CD4-positive, alpha-beta T cell treated with Interleukin-15 for 4 hours (primary cell): ENCODE measurements at regions not wholly inside any gene's neighbourhood (a gene's known extent, or its start where the extent isn't known, plus 50 kb on each side); places are given as distances from the start of the nearest gene placed in this dataset.

Experiments used
- DNase-seq: peaks from one replicate; pipeline ENCODE4 v3.0.0-alpha.2; 2020; ENCODE audit warnings: low spot score

DNA sequence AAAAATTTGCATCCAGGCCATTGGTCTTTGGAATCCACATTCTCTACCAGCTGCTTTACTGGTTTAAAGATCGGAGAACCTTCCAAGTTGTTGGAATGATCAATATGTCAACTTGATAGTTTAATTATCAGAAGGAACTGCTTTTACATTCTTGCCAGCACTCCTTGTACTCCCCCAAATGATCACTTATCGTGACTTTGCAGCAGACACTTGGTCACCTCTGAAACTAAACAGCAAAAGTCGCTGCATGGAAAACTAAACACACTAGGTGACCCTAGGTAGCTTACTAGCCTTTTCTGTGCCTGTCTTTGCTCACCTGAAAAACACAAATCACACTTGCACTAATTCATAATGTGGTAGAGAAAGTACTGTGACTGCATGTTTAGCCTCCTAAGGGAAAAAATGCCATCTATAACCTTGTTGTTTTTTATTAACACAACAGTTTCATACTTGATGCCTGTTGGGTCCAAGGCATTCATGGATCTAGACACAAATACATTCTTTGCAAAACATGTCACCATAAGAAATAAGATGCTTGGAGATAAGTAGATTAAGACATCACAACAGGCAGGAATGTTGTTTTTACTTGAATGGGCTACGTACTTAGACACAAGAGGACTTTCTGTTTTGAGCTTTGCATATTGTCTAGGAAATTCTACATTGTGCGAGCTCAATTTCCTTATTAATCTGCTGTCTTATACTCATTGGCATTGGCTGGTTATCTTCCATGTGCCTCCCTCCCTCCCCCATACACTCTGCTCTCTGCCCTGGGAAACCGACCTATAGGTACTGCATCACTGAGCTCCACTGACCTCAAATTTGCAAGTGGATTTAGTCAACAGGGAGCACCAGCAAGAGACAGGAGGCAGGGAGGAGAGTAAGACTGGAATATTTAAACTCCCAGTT is 219.1 kb upstream of the STK17B start:
- DNase-seq, result no peak

DNA sequence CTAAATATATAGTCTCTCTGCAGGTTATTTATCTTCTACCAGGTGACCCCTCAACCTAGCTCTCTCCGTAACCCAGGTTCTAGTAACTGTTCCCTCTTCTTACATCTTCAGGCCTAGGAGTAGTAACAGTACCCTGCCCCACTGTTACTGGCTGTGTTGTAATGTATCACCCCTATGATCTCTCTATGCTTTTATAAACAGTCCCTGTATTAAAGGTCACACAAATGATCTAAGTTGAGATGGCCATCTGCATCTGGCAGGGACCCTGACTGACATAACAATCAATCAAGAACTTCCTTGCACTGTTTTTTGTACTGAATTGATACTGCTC is 219.7 kb upstream of the STK17B start:
- DNase-seq, result no peak

DNA sequence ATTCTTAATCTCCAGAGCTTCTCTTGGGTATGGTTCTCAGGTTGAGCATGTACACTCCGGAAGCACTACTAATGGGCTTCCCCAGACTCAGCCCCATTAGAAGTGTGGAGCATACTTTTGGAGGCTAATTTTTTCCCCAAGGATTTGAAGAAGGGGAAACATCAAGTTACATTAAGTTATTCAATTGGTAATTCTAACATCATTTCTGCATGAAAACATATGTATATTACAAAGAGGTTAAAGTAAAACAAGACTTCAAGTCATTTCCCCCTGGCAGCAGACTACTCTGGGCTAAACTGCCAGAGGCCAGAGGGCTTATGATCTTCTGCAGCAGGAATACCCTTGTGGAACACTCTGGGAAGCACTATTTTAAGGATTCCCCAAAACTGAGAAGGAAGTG is 227.7 kb upstream of the STK17B start:
- DNase-seq, result no peak

DNA sequence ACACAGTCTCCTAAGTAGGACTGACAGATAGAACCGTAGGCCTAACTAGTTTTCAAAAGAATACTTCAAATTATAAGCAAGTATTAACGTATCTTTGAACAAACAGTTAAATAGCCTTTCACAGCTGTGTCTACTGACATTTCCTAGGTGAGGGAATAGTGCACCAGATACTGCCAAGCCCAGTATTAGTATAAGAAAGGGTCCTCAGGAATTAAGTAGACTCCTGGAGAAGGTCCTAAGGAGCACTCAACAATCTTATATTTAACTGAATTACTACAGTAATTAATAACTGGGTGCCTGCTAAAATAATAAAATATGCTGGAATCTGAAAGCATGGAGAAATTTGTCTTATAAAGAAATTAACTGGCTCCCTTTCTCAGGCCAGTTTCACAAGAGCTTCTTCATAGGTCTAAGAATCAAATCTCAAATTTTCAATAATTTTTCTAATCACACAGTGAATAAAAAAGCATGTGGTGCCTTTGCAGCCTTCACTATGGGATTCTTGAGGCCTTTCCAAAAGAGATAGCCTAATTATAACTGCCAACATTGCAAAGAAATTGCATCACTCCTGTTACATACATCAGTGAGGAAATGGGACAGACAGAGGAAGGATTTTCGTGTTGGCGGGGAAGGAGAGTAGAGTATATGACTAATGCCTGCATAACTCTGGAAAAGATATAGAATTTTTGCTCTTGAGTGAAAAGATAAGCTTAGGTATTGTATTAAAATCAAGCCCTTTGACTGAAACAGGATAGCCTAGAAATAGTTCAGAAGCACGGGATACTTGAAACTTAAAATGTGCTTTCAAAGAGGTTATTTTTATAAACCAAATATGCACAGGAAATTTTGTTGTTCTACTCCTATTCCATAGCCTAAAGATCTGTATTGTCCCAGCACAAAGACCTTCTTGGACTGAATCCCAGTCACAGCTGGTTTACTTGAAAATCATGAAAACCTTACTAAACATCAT is 228.6 kb upstream of the STK17B start:
- no peak for DNase-seq

DNA sequence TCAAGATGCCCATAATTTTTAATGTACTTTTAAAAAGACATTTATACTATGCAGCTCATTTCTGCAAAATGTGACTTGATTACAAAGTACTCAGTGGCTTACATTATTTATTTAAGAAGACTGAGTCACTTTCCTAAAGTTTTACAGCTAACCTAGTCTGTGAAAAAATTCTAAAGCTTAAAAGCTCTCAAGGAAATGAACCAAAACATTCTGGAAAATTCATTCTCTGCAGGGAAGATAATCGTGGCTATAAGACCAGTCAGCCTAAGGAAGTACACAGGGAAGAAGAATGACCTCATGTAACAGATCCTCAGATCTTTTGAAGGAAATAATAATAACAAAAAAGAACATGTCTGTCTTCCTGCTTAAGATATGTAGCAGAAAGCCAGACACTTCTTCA is 232.1 kb upstream of the STK17B start:
- no peak for DNase-seq

DNA sequence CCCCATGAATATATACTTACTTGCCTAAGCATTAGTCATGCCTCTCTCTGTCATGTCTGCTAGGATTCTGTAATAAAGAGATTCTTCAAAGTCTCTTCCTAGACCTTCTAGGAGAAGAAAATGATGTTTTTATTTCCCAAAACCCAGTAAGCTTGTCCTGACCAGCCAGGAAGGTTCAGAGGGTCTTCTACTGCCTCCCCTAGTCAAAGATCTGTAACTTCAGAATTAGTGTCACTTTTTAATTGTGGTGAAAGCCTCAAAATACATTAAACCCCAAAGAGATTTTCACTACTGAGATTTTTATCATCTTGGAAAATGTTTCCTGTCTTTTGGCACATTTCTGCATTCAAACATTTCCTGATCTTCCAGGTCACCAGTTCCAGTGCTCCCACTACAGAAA is 232.9 kb upstream of the STK17B start:
- no peak for DNase-seq

DNA sequence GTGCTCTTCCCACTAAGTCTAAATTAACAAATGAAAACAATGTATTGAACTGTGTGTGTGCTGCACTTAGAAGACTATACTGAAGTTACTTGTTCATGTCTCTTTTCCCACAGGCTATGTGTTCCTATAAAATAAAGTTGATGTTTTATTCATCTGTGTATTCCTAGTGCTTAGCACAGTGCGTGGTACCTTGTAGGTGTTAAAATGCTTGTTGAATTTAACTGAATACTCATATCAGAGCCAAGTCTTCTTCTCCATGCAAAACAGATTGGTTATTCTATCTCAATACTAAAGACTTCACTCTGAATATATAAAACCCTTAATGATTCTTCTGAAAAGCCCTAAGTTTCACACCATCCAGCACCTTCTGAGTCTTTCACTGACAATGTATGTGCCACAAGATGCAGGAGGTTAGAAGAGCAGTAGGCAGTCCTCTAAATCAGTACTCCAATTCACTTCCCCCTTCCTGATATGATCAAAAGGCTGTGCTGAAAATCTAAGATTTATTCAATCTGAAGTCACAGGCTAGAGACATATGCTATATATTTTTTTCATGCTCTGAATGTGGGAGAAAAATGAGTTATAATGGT is 231.7 kb upstream of the CCDC150 start:
- no peak for DNase-seq

DNA sequence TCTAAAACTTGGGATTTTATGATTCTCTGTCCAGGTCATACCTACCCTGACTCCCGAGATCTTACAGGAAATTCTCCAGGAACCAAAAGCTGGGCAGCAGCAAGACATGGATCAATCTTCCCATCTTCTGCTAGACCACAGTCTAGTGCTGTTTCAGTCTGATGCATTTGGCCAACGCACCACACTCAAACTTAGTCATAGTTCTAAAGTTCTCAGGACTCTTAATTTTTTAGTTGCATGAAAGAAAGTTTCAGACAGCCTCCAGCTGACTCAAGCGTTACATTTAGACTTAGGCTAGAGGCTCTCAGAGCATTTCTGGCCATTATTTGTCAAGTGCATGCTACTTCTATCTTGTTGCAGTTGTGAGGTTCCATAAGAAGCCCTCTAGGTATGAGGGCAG is 230.1 kb upstream of the CCDC150 start:
- no peak for DNase-seq

DNA sequence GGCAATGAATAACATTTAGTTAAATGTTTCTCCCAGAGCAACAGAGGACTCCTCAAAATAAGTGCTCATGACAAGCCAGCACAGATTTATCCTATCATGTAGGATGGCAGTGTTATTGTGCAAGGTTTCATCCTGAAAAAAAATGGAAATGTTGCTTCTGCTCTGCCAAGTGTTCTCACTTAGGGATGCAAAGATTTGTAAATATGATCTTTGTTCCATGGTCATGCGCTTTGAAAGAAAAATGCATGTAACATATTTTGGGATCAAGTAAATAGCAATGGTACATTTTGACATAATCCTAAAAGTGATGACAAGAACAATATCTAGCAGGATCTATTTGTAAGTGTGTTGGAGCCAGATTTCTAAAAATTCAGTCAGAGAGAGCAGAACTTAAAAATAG is 229.5 kb upstream of the CCDC150 start:
- no peak for DNase-seq

DNA sequence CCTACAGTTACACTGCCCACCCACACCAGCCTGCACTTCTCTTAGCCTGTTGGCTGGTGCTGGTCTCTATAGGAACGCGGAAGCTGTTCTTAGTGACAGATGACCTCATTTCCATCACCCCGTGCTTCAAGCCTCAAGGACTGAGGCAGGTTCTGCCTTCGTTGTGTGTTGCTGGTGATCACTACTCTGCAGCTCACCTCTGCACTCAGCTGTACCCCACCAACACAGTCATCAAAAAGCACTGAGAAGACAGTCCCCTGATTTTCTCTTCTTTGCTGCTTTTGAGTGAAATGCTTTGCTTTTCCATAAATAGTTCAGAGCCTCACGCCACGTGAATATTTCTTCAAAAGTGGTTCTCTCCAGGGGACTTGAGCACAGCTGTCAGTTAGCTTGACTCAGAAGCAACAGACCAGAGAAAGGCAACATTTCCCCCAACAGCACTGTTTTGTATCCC is 225.7 kb upstream of the CCDC150 start:
- DNase-seq, result no peak

DNA sequence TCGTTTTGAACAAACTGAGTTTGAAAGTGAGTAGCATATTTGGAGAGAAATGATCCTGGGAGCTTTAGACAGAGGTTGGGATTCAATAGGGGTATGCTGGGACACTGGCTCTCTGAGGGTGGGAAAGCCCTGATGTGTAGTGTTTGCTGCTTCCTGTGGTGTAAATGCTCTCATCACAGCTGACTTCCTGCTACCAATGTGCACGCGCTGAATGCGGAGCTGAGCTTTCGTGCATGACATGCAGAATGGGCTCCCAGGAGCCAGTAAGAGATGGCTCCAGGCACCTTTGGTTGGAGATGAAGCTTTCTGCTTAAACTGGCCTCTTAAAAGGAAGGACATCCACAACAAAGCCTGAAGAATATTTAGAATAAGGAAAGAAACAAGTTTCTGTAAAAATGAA is 224.1 kb upstream of the CCDC150 start:
- no peak for DNase-seq

DNA sequence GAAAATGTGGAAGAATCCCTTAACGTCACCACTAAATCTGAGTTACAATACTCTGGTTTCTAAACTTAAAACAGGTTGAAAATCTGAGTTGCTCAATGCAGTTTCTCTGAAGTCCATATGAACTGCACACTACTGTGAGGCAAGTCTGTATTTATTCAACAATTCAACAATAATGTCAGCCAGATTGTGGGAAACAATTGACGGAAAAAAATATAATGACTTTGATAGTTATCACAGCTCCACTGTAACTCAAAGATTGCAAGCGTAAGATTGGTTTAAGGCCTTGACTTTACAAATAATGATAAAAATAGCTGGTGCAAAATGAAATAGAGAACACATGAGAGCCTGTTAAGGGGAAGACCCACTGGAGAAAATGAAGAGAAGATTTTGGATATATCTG is 219.4 kb upstream of the CCDC150 start:
- DNase-seq, result no peak

DNA sequence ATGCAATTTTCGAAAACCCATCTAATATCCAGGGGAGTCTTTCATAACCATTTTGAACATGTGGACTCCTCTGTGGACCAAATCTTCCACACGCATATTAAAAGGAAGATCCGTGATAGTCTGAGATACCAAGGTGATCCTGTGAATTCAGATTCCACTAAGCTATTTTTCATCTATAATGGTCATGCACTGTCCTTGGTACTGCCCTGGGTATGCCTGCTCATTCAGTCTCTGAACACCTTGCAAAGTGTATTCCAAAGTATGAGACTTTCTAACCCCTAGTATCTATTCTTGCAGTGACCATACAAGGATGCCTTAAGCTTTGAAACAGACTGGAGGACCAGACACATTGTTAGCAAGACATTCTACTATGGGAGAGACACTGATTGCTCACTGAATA is 217.6 kb upstream of the CCDC150 start:
- no peak for DNase-seq

DNA sequence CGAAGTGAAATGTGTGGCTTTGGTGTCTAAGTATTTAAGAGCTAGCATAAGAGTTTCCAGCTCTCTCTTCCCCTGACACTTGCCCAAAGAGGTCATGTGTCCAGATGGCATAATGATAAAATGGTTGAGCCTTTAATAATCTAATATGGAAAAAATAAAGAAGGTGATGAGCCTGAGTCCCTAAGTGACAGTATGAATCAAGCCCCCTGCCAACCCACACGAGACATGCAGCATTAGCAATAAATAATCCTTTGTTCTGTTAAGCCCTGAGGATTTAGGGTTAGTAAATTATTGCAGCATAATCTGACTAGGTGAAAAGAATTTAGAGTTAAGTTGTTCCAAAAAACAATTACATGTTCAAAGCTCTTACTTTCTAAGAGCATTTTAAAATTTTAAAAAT is 217.2 kb upstream of the CCDC150 start:
- no peak for DNase-seq

DNA sequence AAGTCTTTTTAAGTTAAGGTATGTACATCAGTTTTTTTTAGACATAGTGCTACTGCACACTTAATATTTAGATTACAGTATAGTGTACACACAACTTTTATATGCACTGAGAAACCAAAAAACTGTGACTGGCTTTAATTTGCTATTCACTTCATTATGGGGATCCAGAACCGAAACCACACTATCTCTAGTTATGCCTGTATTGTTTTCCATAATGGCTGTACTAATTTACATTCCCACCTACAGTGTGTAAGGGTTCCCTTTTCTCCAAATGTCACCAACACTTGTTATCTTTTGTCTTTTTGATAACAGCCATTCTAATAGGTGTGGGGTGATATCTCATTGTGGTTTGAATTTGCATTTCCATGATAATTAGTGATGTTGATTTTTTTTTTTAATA is 213.4 kb upstream of the CCDC150 start:
- DNase-seq, result no peak

DNA sequence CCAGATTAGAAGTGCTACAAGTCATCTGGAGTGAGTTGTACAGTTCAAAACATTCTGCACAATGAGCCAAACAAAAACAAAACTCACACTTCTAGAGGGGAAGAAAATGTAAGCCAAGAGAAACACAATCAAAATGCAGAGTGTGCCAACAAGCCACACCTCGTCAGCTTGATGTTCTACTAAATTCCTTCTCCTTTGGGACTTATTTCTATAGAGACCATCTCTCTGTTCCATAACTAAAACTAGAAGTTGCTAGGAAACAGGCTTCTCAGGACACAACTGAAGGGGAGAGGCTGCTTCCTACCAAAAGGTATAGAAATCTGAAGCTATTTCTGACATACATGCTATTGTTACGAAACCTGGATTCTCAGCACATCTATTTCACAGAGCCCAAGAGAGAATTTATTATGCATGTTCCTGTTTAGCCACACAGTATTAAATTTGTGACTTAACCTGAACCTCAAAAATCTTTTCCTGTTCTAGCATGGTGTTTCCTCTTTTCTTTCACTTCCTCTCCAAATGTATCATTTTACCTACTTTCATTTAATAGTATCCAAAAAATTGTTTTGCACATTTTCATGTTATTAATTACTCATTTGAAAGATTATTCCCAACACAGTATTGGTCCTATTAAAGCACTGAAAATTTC is 211.4 kb upstream of the CCDC150 start:
- DNase-seq, result no peak

DNA sequence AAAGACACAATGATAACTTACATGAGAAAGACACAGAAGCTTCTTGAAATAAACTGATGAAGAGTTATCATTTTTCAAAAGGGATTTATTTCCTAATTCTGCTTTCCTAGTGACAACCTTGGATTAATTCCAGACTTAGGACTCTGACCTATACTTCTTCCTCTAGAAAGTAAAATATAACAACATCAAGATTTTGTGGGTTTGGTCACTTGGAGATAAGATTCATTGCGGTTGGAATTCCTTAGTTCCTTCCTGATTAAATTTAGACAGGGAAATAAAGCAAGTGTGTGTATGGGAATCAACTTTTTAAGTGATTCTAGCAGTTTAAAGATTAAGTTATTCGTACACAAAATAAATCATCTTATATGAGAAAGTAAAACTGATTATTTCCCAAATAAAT is 208.4 kb upstream of the CCDC150 start:
- no peak for DNase-seq

DNA sequence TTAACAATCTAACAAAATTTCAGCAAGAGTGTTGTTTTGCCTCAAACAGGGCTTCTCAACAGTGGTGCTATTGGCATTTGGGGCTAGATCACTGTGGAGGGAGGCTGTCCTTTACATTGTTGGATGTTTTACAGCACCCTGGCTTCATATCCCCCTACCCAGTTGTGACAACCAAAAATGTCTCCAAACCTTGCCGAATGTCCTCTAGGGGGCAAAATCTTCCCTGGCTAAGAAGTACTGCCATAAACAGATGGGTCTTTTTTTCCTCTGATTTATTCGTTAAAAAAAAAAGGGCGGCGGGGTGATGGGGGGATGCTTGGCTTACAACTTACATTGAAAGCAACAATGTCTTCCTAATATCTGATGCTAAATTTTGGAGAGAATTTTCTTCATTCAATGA is 207.6 kb upstream of the CCDC150 start:
- DNase-seq, result no peak

DNA sequence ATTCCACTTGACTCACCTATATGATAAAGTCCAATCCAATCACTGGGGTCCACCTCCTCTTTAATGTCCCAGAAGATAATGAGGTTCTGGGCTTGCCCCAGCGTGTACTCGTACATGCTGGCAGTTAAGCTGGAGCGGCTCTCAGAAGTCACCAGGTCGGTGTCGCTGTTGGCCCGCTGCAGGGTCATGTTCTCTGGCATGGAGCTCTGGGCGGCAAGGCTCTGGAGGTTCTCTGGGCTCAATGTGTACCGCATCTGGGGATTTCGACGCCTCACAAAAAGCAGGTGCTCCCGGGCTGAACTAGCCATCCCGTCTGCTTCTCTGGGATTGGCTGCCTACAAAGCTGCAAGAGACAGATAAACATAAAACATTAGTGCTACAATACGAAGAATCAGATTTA is 206.4 kb upstream of the CCDC150 start:
- DNase-seq, result no peak

DNA sequence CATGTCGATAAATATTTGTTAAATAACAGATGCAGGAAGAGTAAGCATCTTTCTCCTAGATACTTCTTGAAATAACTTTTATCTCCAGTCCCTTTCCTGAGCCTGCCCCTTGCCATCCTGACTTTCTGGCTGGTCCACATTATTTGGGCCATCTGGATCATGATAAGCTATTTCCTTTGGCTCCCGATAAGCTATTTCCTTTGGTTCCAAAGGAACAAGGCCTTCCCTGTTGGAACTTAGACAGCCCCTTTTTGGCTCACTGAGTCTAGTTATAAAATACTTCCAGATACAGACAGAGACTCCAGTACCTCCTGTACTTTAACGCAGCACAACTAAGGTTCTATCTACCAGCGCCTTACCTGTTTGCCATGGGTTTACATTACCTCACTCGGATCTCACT is 205.3 kb upstream of the CCDC150 start:
- DNase-seq, result no peak

DNA sequence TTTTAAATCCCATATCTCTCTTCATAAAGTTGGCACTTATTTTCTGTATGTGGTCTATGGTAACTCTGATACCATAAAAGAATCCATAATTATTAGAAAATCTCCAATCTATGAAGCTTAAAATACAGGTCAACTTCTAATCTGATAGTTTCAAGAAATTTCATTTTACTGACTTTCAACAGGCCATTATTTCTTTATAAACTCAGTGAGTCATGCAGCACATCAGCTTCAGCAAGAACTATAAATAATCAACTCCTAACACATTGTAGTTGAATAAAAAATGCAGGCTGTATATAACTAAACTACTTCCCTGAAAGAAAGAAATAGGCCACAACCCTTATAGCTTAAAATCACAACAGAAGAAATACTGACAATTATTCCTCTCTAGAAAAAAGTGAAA is 204.3 kb upstream of the CCDC150 start:
- DNase-seq, result no peak

DNA sequence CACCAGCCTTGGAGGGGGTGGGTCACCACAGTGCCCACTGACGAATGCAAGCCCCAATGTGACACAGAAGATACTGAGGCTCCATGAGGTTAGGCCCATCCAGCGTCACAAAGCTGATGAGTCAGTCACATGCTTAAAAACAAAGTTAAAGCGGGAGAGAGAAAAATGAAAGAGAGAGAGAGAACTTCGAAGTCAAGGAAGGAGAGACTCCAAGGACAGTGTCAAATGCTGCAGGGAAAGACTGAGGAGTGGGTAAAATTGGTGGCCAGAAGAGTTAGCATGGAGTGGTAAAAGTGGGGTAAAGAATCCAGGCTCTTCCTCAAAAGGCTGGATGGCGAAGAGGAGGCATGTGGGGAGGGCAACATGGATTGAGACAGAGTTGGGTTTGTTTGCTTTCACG is 201.9 kb upstream of the CCDC150 start:
- no peak for DNase-seq
